IMR-90 (cell line): ENCODE measurements at regions not wholly inside any gene's neighbourhood (a gene's known extent, or its start where the extent isn't known, plus 50 kb on each side); places are given as distances from the start of the nearest gene placed in this dataset.

Experiments
- POLR2A ChIP-seq: IDR thresholded peaks from 2 replicates; pipeline ENCODE4 v1.6.1; 2012; ENCODE audit warnings: mild to moderate bottlenecking, low read depth, low read length
- RCOR1 ChIP-seq: IDR thresholded peaks from 2 replicates; pipeline ENCODE4 v1.6.1; 2012; ENCODE audit warnings: mild to moderate bottlenecking, low read length, improper control_type of control experiment; ENCODE audit not compliant: insufficient replicate concordance
- TF ChIP-seq, protein P1 (sequence below): conservative IDR thresholded peaks from 2 replicates; pipeline ENCODE4 v1.5.1; 2012; ENCODE audit warnings: mild to moderate bottlenecking, low read depth, low read length, improper control_type of control experiment

DNA sequence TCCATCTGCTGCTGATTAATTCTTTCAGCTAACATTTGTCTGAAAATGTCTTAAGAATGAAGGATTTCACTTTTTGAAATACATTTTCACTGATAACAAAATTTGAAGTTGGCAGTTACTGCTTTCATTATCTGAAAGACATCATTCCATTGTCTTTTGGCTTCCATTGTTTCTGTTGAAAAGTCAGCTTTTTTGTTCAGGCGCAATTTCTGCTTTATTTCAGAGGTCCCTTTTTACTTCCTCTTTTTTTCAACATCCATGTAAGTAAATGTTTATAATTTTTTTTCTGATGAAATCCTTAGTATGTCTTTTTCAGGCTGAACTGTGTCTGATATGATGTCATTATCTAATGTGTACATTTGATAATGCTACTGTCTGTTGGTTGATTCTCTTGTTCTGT lies 184.2 kb downstream of the RND3 start:
- TF ChIP-seq, protein P1, sequence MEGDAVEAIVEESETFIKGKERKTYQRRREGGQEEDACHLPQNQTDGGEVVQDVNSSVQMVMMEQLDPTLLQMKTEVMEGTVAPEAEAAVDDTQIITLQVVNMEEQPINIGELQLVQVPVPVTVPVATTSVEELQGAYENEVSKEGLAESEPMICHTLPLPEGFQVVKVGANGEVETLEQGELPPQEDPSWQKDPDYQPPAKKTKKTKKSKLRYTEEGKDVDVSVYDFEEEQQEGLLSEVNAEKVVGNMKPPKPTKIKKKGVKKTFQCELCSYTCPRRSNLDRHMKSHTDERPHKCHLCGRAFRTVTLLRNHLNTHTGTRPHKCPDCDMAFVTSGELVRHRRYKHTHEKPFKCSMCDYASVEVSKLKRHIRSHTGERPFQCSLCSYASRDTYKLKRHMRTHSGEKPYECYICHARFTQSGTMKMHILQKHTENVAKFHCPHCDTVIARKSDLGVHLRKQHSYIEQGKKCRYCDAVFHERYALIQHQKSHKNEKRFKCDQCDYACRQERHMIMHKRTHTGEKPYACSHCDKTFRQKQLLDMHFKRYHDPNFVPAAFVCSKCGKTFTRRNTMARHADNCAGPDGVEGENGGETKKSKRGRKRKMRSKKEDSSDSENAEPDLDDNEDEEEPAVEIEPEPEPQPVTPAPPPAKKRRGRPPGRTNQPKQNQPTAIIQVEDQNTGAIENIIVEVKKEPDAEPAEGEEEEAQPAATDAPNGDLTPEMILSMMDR, result no peak
- TF ChIP-seq POLR2A (no peak), RCOR1 (no peak)
